ENCODE measurements at regions not wholly inside any gene's neighbourhood (a gene's known extent, or its start where the extent isn't known, plus 50 kb on each side); places are given as distances from the start of the nearest gene placed in this dataset.

GRCh38 chr12:91368613-91369012, 186.0 kb upstream of the DCN start:
- FAIRE-seq = no peak
- H3K27ac ChIP-seq = no peak overlapping the region
- H3K27me3 ChIP-seq = no peaks in the 10 kb centered on the region
- no peak for DNase-seq
- 58 to 71% methylated on average over 4 of the region's 4 CpGs for WGBS, 2 donors
- no peak for ATAC-seq
- no peaks in the 10 kb centered on the region for H3K9me3 ChIP-seq
- no peaks in the 10 kb centered on the region for H3K36me3 ChIP-seq
- TF ChIP-seq CTCF (IDR thresholded peaks at IDR 0.05) = no peak
- intact Hi-C loops (cut with DNase I) = no loop called here
- H3K4me3 ChIP-seq = no peak overlapping the region
- no peaks in the 10 kb centered on the region for H3K4me1 ChIP-seq

GRCh38 chr12:91367234-91367849, 184.7 kb upstream of the DCN start:
- H3K4me1 ChIP-seq = no peaks in the 10 kb centered on the region
- 55 to 58% methylated on average over 2 of the region's 2 CpGs for WGBS, 2 donors
- intact Hi-C loops (cut with DNase I) = no loop called here
- no peak for DNase-seq
- H3K9me3 ChIP-seq = no peaks in the 10 kb centered on the region
- H3K4me3 ChIP-seq = no peak overlapping the region
- TF ChIP-seq CTCF (IDR thresholded peaks at IDR 0.05) = peak in 1 of 4 donors; percentile 9
- H3K36me3 ChIP-seq = no peaks in the 10 kb centered on the region
- H3K27ac ChIP-seq = no peak overlapping the region
- no peak for ATAC-seq
- no peaks in the 10 kb centered on the region for H3K27me3 ChIP-seq
- no peak for FAIRE-seq

- no peaks in the 10 kb centered on the region for H3K4me1 ChIP-seq
- no peak overlapping the region for H3K4me3 ChIP-seq
- H3K27ac ChIP-seq = no peak overlapping the region
- ATAC-seq (no peak), DNase-seq (no peak), FAIRE-seq (no peak)
- TF ChIP-seq CTCF (IDR thresholded peaks at IDR 0.05) = no peak
- H3K27me3 ChIP-seq = no peaks in the 10 kb centered on the region
- no peaks in the 10 kb centered on the region for H3K9me3 ChIP-seq
- 60 to 73% methylated on average over 5 of the region's 5 CpGs for WGBS, 2 donors
- H3K36me3 ChIP-seq = no peaks in the 10 kb centered on the region
- intact Hi-C loops (cut with DNase I) = no loop called here
Observed at GRCh38 chr12:91364471-91365184, 182.0 kb upstream of the DCN start.

- DNase-seq (no peak), ATAC-seq (peak in 3 of 4 donors; percentile 77 to 81 (median 79)), FAIRE-seq (peak; percentile 95)
- H3K36me3 ChIP-seq = no peaks in the 10 kb centered on the region
- H3K9me3 ChIP-seq = no peaks in the 10 kb centered on the region
- intact Hi-C loops (cut with DNase I) = no loop called here
- WGBS, 2 donors = 11 to 16% methylated on average over 5 of the region's 5 CpGs
- no peaks in the 10 kb centered on the region for H3K27me3 ChIP-seq
- peaks cover 0 to 8% (median 0%) of the 10 kb centered on the region in 3 donors for H3K4me1 ChIP-seq
- no peak overlapping the region for H3K4me3 ChIP-seq
- H3K27ac ChIP-seq = no peak overlapping the region
- peak; percentile 39 to 75 (median 58) for TF ChIP-seq CTCF (IDR thresholded peaks at IDR 0.05)
Observed at GRCh38 chr12:91361864-91362263, 179.2 kb upstream of the DCN start.

- Histone ChIP-seq H3K9me3 (no peaks in the 10 kb centered on the region), H3K27me3 (no peaks in the 10 kb centered on the region), H3K4me1 (peaks cover 0 to 8% (median 0%) of the 10 kb centered on the region in 3 donors), H3K36me3 (no peaks in the 10 kb centered on the region), H3K27ac (no peak overlapping the region), H3K4me3 (no peak overlapping the region)
- intact Hi-C loops (cut with DNase I) = loop anchor here in 1 of 3 donors (10.0 kb wide), 1 partner anchor 383 kb away; no protein-coding TSS in a partner anchor
- DNase-seq (no peak), FAIRE-seq (no peak), ATAC-seq (peak in 3 of 4 donors; percentile 33 to 60 (median 56))
- WGBS, 2 donors = 4 to 11% methylated on average over 2 of the region's 2 CpGs
- TF ChIP-seq CTCF (IDR thresholded peaks at IDR 0.05) = no peak
Observed at GRCh38 chr12:91357381-91357780, 174.8 kb upstream of the DCN start.

Measured in pancreas (tissue), 10 donors.